NCI-H1092 (cell line): ENCODE measurements at regions not wholly inside any gene's neighbourhood (a gene's known extent, or its start where the extent isn't known, plus 50 kb on each side); places are given as distances from the start of the nearest gene placed in this dataset.

Experiments used
- DNase-seq: peaks from one replicate; lab custom pipeline; 2025; lab: John Stamatoyannopoulos, UW

- no peak for DNase-seq
Measured at GRCh38 chr2:134080386-134081089, 173.3 kb upstream of the MGAT5 start.

GRCh38 chr2:134081238-134081938 lies 172.5 kb upstream of the MGAT5 start:
- no peak for DNase-seq

GRCh38 chr2:134083548-134083947 lies 170.3 kb upstream of the MGAT5 start:
- no peak for DNase-seq

- DNase-seq = no peak
Measured at GRCh38 chr2:134086594-134087219, 167.2 kb upstream of the MGAT5 start.

DNA sequence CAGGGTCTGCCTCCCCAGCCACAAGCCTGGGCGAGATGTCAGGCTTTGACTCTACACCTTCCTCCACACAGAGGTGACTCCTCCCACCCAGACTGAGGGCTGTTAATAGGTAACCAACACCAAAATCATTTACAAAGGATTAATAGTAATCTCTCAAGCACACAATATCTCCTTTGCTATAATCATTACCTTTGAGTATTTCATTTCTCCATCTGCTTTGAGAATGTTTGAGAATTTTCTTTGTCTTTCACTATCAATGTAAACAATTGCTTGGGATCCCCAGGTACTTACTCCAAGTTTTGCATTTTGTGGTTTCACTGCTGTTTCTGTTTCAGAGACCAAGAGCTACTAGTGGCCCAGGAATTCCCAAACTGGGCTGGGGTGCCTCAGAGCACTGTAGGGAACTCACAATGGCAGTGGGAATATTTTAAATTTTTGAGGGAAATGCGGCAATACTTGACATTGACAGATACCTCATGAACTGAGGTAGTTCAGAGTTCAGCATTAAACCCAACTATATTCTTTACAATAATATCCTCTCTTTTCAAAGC lies 166.4 kb upstream of the MGAT5 start:
- no peak for DNase-seq

- DNase-seq = no peak
Measured at GRCh38 chr2:134089454-134089853, 164.4 kb upstream of the MGAT5 start.

GRCh38 chr2:134097740-134098139 lies 156.1 kb upstream of the MGAT5 start:
- no peak for DNase-seq

DNA sequence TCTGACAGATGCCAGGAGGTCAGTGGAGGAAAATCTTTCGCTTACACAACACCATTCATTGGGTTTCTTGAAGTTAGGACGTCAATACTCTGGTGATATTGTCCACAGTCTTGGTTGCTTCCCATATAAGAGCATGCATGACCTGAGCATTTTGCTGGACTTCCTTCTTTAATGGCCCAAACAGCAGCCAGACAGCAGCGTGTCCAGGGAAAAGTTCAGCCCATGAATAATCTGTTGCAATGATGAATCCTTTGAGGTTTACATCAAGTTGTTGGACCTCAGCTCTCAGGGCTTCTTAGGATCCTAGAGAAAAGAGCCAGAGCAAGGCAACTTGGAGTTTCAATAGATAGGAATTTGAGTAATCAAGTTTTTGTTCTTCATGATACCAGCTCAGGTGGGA lies 155.6 kb upstream of the MGAT5 start:
- no peak for DNase-seq

GRCh38 chr2:134099273-134099672 lies 154.6 kb upstream of the MGAT5 start:
- no peak for DNase-seq

- no peak for DNase-seq
Measured at GRCh38 chr2:134103196-134103595, 150.7 kb upstream of the MGAT5 start.

GRCh38 chr2:134104754-134105153 lies 149.1 kb upstream of the MGAT5 start:
- DNase-seq = no peak

DNA sequence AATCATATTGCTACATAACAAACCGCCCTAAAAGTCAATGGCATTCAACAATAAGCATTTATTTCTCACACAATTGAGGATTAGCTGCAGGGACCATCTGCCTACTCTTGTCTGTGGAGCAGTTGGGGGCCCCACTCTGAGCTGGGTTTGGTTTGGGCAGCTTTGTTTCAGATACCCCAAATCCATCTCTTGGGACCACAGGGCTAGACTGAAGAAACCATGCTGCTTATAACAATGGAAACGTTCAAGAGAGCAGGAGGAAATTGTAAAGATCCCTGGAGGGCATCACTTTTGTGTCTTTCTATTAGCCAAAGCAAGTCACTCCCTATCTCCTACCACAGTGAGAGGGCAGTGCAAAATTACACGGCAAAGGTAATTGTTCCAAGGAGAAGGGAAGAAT lies 146.5 kb upstream of the MGAT5 start:
- DNase-seq = no peak

DNA sequence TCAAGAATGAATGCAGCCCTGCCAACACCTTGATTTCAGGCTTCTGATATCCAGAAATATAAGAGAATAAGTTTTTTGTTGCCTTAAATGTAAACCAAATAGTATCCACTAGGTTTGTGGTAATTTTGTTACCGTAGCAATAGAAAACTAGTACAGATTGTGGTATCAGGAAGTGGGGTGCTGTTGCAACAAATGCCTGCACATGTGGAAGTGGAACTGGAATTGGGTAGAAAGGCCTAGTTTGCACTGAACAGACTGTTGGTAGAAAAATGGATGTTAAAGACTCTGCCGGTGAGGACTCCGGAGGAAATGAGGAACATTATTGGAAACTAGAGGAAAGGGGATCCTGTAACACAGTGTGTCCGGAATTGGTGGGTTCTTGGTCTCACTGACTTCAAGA lies 145.8 kb upstream of the MGAT5 start:
- no peak for DNase-seq

- no peak for DNase-seq
Measured at GRCh38 chr2:134109246-134109645, 144.6 kb upstream of the MGAT5 start.

- DNase-seq = no peak
Measured at GRCh38 chr2:134109725-134110124, 144.1 kb upstream of the MGAT5 start.

- no peak for DNase-seq
Measured at GRCh38 chr2:134110532-134110931, 143.3 kb upstream of the MGAT5 start.

- no peak for DNase-seq
Measured at GRCh38 chr2:134117676-134118075, 136.2 kb upstream of the MGAT5 start.

DNA sequence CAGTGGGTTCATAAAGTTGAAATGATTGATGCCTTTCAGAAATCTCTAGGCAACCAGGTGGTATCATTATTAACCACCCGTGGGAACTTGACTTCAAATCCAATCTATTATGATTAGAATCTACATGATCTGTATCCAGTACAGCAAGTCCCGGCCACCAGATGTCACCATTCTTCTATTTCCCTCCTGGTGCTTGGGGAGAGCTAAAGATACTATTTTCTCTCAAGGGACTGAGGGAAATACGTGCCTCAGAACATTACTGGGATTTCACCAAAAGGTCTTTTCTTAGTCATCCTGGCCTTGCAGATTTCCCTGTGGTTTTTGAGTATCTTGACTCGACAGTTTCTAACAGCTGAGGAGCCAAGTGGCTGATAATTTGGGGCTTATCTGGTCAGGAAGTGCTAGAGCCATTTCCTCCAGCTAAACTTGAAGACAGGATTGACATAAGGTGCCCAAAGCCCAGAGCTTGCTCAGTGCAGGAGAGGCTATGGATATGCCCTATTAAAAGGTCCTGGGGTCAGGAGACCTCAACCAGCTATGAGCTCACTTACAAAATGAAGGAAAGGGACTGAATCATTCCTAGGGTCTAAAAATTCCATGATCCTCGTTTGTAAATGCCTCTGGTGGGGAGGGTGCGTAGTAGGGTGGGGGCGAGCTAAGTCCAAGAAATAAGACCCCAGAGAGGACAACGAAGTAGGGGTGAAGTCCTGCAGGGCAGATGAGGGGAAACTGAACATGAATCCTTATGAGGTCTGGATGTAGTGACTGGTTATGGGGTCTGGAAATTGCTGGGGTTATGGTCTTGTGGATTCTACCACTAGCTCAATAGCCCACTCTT lies 135.4 kb upstream of the MGAT5 start:
- DNase-seq = peak; percentile 64

- no peak for DNase-seq
Measured at GRCh38 chr2:134119117-134119712, 134.7 kb upstream of the MGAT5 start.

- peak; percentile 55 for DNase-seq
Measured at GRCh38 chr2:134119713-134120405, 134.0 kb upstream of the MGAT5 start.

- DNase-seq = no peak
Measured at GRCh38 chr2:134120406-134120732, 133.5 kb upstream of the MGAT5 start.
